Activated CD4-positive, alpha-beta T cell treated with anti-CD3 and anti-CD28 coated beads, Interleukin-2, amount 10 ng/mL, durations not matched to agents 7 days and 5 days (primary cell): ENCODE measurements at regions not wholly inside any gene's neighbourhood (a gene's known extent, or its start where the extent isn't known, plus 50 kb on each side); places are given as distances from the start of the nearest gene placed in this dataset.

Experiments used
- CTCF ChIA-PET: fragments of 350-600 bp; sonication (Branson Sonifier 250); formaldehyde crosslinking; loops from one replicate; lab custom pipeline; 2021; ENCODE audit warnings: antibody characterized with exemption; lab: Charles Lee
- POLR2A ChIA-PET: fragments of 350-600 bp; sonication (Branson Sonifier 250); formaldehyde crosslinking; loops from one replicate; lab custom pipeline; 2021; ENCODE audit warnings: antibody characterized with exemption; lab: Charles Lee
- DNase-seq: peaks from one replicate; pipeline ENCODE4 v3.0.0-alpha.2; 2020
- H3K27ac Mint-ChIP-seq: one replicate; pipeline ENCODE4 v1.8.0; 2021; ENCODE audit warnings: mild to moderate bottlenecking, moderate library complexity, mixed read lengths
- H3K27me3 Mint-ChIP-seq: one replicate; pipeline ENCODE4 v1.8.0; 2021; ENCODE audit warnings: mixed read lengths
- H3K36me3 Mint-ChIP-seq: one replicate; pipeline ENCODE4 v1.8.0; 2021; ENCODE audit warnings: low read depth, mixed read lengths
- H3K4me1 Mint-ChIP-seq: one replicate; pipeline ENCODE4 v1.8.0; 2021; ENCODE audit warnings: mixed read lengths
- H3K4me3 Mint-ChIP-seq: one replicate; pipeline ENCODE4 v1.8.0; 2021; ENCODE audit warnings: mild to moderate bottlenecking, moderate library complexity, mixed read lengths
- H3K9me3 Mint-ChIP-seq: one replicate; pipeline ENCODE4 v1.8.0; 2021; ENCODE audit warnings: mixed read lengths

- Mint-ChIP-seq H3K9me3 (no peaks in the 10 kb centered on the region), H3K27ac (no peak overlapping the region), H3K36me3 (no peaks in the 10 kb centered on the region), H3K4me1 (no peaks in the 10 kb centered on the region), H3K27me3 (no peaks in the 10 kb centered on the region), H3K4me3 (no peak overlapping the region)
- DNase-seq: no peak
- ChIA-PET CTCF (no interaction called here), POLR2A (no interaction called here)
Observed at GRCh38 chr11:109130910-109131309, 291.1 kb upstream of the C11orf87 start.

GRCh38 chr11:109132539-109132938, 289.5 kb upstream of the C11orf87 start:
- H3K9me3 Mint-ChIP-seq: no peaks in the 10 kb centered on the region
- CTCF ChIA-PET: no interaction called here

GRCh38 chr11:109133159-109133558, 288.8 kb upstream of the C11orf87 start:
- Mint-ChIP-seq H3K9me3 (no peaks in the 10 kb centered on the region), H3K27me3 (no peaks in the 10 kb centered on the region), H3K4me1 (no peaks in the 10 kb centered on the region), H3K36me3 (no peaks in the 10 kb centered on the region), H3K4me3 (no peak overlapping the region), H3K27ac (no peak overlapping the region)
- DNase-seq: no peak
- ChIA-PET CTCF (no interaction called here), POLR2A (no interaction called here)

More at GRCh38 chr11:109132539-109132938, 289.5 kb upstream of the C11orf87 start:
- H3K4me3 Mint-ChIP-seq: no peak overlapping the region
- no peak for DNase-seq
- POLR2A ChIA-PET: interaction anchor here (0.5 kb wide), 1 partner anchor 437 kb away, joined by 4 read pairs; no protein-coding TSS in a partner anchor
- no peaks in the 10 kb centered on the region for H3K27me3 Mint-ChIP-seq
- H3K4me1 Mint-ChIP-seq: no peaks in the 10 kb centered on the region
- no peak overlapping the region for H3K27ac Mint-ChIP-seq
- no peaks in the 10 kb centered on the region for H3K36me3 Mint-ChIP-seq

- CTCF ChIA-PET: no interaction called here
- H3K27me3 Mint-ChIP-seq: no peaks in the 10 kb centered on the region
- no peak overlapping the region for H3K4me3 Mint-ChIP-seq
- no peak overlapping the region for H3K27ac Mint-ChIP-seq
- POLR2A ChIA-PET: no interaction called here
- H3K4me1 Mint-ChIP-seq: no peaks in the 10 kb centered on the region
- DNase-seq: no peak
- no peaks in the 10 kb centered on the region for H3K36me3 Mint-ChIP-seq
- no peaks in the 10 kb centered on the region for H3K9me3 Mint-ChIP-seq
Observed at GRCh38 chr11:109135627-109136026, 286.4 kb upstream of the C11orf87 start.

- ChIA-PET CTCF (no interaction called here), POLR2A (no interaction called here)
- Mint-ChIP-seq H3K27ac (no peak overlapping the region), H3K4me3 (no peak overlapping the region), H3K27me3 (no peaks in the 10 kb centered on the region), H3K36me3 (no peaks in the 10 kb centered on the region), H3K9me3 (no peaks in the 10 kb centered on the region), H3K4me1 (no peaks in the 10 kb centered on the region)
- DNase-seq: no peak
Observed at GRCh38 chr11:109138196-109138595, 283.8 kb upstream of the C11orf87 start.

- Mint-ChIP-seq H3K4me3 (no peak overlapping the region), H3K4me1 (no peaks in the 10 kb centered on the region), H3K9me3 (no peaks in the 10 kb centered on the region), H3K36me3 (no peaks in the 10 kb centered on the region), H3K27me3 (no peaks in the 10 kb centered on the region), H3K27ac (no peak overlapping the region)
- DNase-seq: no peak
- CTCF ChIA-PET: no interaction called here
- POLR2A ChIA-PET: no interaction called here
Observed at GRCh38 chr11:109140426-109140825, 281.6 kb upstream of the C11orf87 start.

GRCh38 chr11:109140857-109141515, 281.0 kb upstream of the C11orf87 start:
- ChIA-PET POLR2A (no interaction called here), CTCF (no interaction called here)
- Mint-ChIP-seq H3K27ac (no peak overlapping the region), H3K4me1 (no peaks in the 10 kb centered on the region), H3K4me3 (no peak overlapping the region), H3K27me3 (no peaks in the 10 kb centered on the region), H3K36me3 (no peaks in the 10 kb centered on the region), H3K9me3 (no peaks in the 10 kb centered on the region)
- DNase-seq: no peak

- Mint-ChIP-seq H3K36me3 (no peaks in the 10 kb centered on the region), H3K27me3 (no peaks in the 10 kb centered on the region), H3K27ac (no peak overlapping the region), H3K4me1 (no peaks in the 10 kb centered on the region), H3K9me3 (no peaks in the 10 kb centered on the region), H3K4me3 (no peak overlapping the region)
- POLR2A ChIA-PET: no interaction called here
- no peak for DNase-seq
- CTCF ChIA-PET: no interaction called here
Observed at GRCh38 chr11:109145287-109145686, 276.7 kb upstream of the C11orf87 start.

- ChIA-PET CTCF (no interaction called here), POLR2A (no interaction called here)
- H3K4me1 Mint-ChIP-seq: no peaks in the 10 kb centered on the region
- no peak overlapping the region for H3K4me3 Mint-ChIP-seq
- no peaks in the 10 kb centered on the region for H3K36me3 Mint-ChIP-seq
- no peak overlapping the region for H3K27ac Mint-ChIP-seq
- DNase-seq: no peak
- peaks cover 2% of the 10 kb centered on the region for H3K27me3 Mint-ChIP-seq
- H3K9me3 Mint-ChIP-seq: no peaks in the 10 kb centered on the region
Observed at GRCh38 chr11:109147726-109148125, 274.3 kb upstream of the C11orf87 start.

- Mint-ChIP-seq H3K4me1 (no peaks in the 10 kb centered on the region), H3K9me3 (no peaks in the 10 kb centered on the region), H3K27ac (no peak overlapping the region), H3K27me3 (peaks cover 2% of the 10 kb centered on the region), H3K36me3 (no peaks in the 10 kb centered on the region), H3K4me3 (no peak overlapping the region)
- no peak for DNase-seq
- ChIA-PET CTCF (no interaction called here), POLR2A (no interaction called here)
Observed at GRCh38 chr11:109148669-109149068, 273.3 kb upstream of the C11orf87 start.

GRCh38 chr11:109150581-109150980, 271.4 kb upstream of the C11orf87 start:
- H3K4me3 Mint-ChIP-seq: no peak overlapping the region
- ChIA-PET POLR2A (no interaction called here), CTCF (no interaction called here)
- peaks cover 2% of the 10 kb centered on the region for H3K9me3 Mint-ChIP-seq
- peaks cover 5% of the 10 kb centered on the region for H3K27me3 Mint-ChIP-seq
- peaks cover 2% of the 10 kb centered on the region for H3K36me3 Mint-ChIP-seq
- H3K4me1 Mint-ChIP-seq: peaks cover 5% of the 10 kb centered on the region
- no peak overlapping the region for H3K27ac Mint-ChIP-seq
- DNase-seq: no peak

GRCh38 chr11:109153836-109154235, 268.2 kb upstream of the C11orf87 start:
- Mint-ChIP-seq H3K4me3 (no peak overlapping the region), H3K9me3 (peaks cover 10% of the 10 kb centered on the region), H3K36me3 (peaks cover 2% of the 10 kb centered on the region), H3K27ac (no peak overlapping the region), H3K4me1 (peaks cover 5% of the 10 kb centered on the region), H3K27me3 (peaks cover 5% of the 10 kb centered on the region)
- ChIA-PET POLR2A (no interaction called here), CTCF (no interaction called here)
- no peak for DNase-seq

GRCh38 chr11:109155291-109155690, 266.7 kb upstream of the C11orf87 start:
- CTCF ChIA-PET: no interaction called here
- no peak overlapping the region for H3K4me3 Mint-ChIP-seq
- H3K27ac Mint-ChIP-seq: no peak overlapping the region
- H3K4me1 Mint-ChIP-seq: peaks cover 5% of the 10 kb centered on the region
- DNase-seq: no peak
- H3K27me3 Mint-ChIP-seq: peaks cover 5% of the 10 kb centered on the region
- H3K36me3 Mint-ChIP-seq: peaks cover 2% of the 10 kb centered on the region
- H3K9me3 Mint-ChIP-seq: peaks cover 10% of the 10 kb centered on the region
- POLR2A ChIA-PET: no interaction called here

GRCh38 chr11:109165035-109165434, 257.0 kb upstream of the C11orf87 start:
- Mint-ChIP-seq H3K27me3 (no peaks in the 10 kb centered on the region), H3K4me3 (no peak overlapping the region), H3K4me1 (no peaks in the 10 kb centered on the region), H3K27ac (no peak overlapping the region), H3K9me3 (no peaks in the 10 kb centered on the region), H3K36me3 (no peaks in the 10 kb centered on the region)
- DNase-seq: no peak
- ChIA-PET POLR2A (no interaction called here), CTCF (no interaction called here)
